Ovary (tissue), 3 donors: ENCODE measurements at regions not wholly inside any gene's neighbourhood (a gene's known extent, or its start where the extent isn't known, plus 50 kb on each side); places are given as distances from the start of the nearest gene placed in this dataset.

Source experiments
- EP300 ChIP-seq: sonication (generic); formaldehyde crosslinking; IDR thresholded peaks from one replicate; pipeline ENCODE4 v1.6.1; 2017; ENCODE audit warnings: antibody characterized with exemption
- POLR2A ChIP-seq: fragments of 450-650 bp; IDR thresholded peaks from one replicate; pipeline ENCODE4 v1.6.1; 2017; ENCODE audit warnings: antibody characterized with exemption, mild to moderate bottlenecking, moderate library complexity
- TF ChIP-seq, protein P1 (sequence below), 3 donors: fragments of 450-650 bp in 2 of 3; fragments of 200-600 bp in 1 of 3; IDR thresholded peaks; one replicate each; pipeline versions ENCODE4 v1.5.1 to v1.8.0; 2016 to 2022; ENCODE audit warnings: antibody characterized with exemption in 3 of 3, mild to moderate bottlenecking in 1 of 3
- donor health status: DM: no; HTN: no; CAD: no.

DNA sequence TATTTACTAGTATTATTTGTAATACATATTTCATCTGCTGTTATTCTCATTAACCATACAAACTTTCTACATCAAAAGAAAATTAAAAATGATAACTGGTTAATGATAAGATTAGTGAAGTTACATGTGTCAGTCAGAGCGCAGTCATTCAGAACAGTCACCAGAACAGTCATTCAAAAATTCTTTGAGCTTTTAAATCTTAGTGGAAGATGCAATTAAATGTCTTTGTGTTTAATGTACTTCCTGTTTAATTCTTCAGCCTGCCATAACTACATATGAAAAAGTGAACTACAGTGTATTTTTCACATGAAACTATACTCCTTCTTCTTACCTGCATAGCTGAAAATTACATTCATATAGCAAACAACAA, 179.7 kb upstream of the NDST4 start:
- TF ChIP-seq POLR2A (no peak), EP300 (no peak)
- TF ChIP-seq, protein P1, sequence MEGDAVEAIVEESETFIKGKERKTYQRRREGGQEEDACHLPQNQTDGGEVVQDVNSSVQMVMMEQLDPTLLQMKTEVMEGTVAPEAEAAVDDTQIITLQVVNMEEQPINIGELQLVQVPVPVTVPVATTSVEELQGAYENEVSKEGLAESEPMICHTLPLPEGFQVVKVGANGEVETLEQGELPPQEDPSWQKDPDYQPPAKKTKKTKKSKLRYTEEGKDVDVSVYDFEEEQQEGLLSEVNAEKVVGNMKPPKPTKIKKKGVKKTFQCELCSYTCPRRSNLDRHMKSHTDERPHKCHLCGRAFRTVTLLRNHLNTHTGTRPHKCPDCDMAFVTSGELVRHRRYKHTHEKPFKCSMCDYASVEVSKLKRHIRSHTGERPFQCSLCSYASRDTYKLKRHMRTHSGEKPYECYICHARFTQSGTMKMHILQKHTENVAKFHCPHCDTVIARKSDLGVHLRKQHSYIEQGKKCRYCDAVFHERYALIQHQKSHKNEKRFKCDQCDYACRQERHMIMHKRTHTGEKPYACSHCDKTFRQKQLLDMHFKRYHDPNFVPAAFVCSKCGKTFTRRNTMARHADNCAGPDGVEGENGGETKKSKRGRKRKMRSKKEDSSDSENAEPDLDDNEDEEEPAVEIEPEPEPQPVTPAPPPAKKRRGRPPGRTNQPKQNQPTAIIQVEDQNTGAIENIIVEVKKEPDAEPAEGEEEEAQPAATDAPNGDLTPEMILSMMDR (IDR thresholded peaks at IDR 0.05) = no peak
